ENCODE measurements at regions not wholly inside any gene's neighbourhood (a gene's known extent, or its start where the extent isn't known, plus 50 kb on each side); places are given as distances from the start of the nearest gene placed in this dataset.

DNA sequence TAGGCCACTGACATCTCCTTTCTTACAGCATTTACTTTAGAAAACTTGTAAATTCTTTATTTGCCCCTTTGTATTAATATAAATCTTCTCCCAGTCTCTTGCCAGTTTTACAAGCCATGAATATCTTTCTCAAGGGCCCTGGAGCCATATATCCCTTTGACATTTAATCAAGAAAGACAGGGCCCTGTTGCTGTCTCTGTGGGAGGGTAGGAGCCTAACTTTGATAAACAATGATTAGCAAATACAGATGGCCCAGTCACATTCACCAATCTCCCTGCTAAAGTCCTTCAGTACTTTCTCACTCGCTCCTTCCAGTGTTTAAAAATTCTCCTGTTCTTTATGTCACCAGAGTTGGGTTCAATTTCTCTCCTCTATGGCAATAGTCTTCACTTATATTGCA lies 479.8 kb upstream of the USP15 start:
- TF ChIP-seq, protein P1, sequence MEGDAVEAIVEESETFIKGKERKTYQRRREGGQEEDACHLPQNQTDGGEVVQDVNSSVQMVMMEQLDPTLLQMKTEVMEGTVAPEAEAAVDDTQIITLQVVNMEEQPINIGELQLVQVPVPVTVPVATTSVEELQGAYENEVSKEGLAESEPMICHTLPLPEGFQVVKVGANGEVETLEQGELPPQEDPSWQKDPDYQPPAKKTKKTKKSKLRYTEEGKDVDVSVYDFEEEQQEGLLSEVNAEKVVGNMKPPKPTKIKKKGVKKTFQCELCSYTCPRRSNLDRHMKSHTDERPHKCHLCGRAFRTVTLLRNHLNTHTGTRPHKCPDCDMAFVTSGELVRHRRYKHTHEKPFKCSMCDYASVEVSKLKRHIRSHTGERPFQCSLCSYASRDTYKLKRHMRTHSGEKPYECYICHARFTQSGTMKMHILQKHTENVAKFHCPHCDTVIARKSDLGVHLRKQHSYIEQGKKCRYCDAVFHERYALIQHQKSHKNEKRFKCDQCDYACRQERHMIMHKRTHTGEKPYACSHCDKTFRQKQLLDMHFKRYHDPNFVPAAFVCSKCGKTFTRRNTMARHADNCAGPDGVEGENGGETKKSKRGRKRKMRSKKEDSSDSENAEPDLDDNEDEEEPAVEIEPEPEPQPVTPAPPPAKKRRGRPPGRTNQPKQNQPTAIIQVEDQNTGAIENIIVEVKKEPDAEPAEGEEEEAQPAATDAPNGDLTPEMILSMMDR (conservative IDR thresholded peaks at IDR 0.05; ENCODE audit: control insufficient read depth, insufficient read depth, low read depth, low read length) = no peak
- H3K4me3 ChIP-seq (ENCODE audit: control insufficient read depth, low read depth, low read length) = no peak overlapping the region
- no peak for DNase-seq (ENCODE audit: low read depth)

DNA sequence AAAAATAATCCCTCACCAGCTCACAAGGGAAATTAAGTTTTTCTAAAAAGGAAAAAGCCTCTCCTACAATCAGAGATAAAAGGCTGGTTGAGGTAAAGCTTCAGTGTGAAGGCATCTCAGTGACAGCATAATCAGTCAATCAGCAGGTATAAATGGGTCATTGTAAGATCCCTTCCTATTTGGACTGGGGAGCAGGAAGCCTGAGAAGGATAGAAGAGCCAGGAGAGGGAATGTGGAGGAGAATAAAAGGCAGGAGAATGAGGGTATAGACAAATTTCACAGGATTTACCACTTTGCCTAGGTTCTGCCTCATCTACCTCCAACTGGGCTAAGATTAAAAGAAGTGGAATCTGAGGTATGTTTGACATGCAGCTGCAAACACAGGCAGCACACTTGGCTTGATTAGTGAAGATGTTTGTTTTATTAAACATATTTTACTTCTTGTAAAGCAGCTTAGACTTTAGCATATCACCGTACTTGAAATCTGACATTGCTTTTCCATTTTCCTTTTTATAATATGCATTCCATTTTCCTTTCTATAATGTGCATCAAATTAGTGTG lies 479.1 kb upstream of the USP15 start:
- no peak for DNase-seq (ENCODE audit: low read depth)
- H3K4me3 ChIP-seq (ENCODE audit: control insufficient read depth, low read depth, low read length) = no peak overlapping the region
- TF ChIP-seq, protein P1 (conservative IDR thresholded peaks at IDR 0.05; ENCODE audit: control insufficient read depth, insufficient read depth, low read depth, low read length) = no peak

DNA sequence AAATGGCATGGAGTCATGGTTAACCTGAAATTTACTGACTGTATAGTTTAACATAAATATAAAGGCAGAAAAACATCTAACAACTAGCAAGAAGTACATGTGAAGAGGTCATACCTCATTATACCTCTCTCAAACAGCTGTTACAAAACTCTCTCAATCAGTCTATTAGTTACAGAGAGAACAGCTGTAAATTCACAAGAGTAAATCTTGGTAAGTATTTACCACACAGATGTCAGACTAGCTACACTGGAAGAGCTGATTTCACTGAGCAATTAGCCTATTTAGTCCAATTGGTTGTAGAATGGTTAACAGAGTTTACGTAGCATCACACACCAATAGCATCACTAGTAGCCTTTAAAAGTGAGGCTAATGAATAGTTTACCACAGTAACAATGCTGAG lies 463.4 kb upstream of the USP15 start:
- DNase-seq (ENCODE audit: low read depth) = no peak
- TF ChIP-seq, protein P1 (conservative IDR thresholded peaks at IDR 0.05; ENCODE audit: control insufficient read depth, insufficient read depth, low read depth, low read length) = no peak

DNA sequence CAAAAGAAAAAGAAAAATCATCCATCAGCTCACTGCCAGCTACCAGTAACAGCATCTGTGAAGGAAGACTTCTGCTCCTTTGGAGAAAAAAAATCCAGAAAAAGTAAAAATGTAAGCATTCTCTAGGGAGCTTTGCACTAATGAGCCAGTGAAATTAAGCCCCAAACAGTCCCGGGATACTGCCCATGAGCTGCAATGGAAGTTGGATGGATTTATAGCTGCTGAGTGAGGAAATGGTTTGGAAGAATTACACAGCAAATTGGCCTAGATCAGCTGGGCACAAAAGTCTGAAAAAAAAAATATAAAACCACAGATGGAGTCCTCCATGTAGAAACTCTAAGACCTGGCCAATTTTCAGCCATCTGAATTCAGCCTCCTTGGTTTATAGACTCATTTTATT lies 462.9 kb upstream of the USP15 start:
- DNase-seq (ENCODE audit: low read depth) = no peak
- no peak overlapping the region for H3K4me3 ChIP-seq (ENCODE audit: control insufficient read depth, low read depth, low read length)

More for the DNA sequence above, 463.4 kb upstream of the USP15 start:
- H3K4me3 ChIP-seq (ENCODE audit: control insufficient read depth, low read depth, low read length) = no peak overlapping the region

DNA sequence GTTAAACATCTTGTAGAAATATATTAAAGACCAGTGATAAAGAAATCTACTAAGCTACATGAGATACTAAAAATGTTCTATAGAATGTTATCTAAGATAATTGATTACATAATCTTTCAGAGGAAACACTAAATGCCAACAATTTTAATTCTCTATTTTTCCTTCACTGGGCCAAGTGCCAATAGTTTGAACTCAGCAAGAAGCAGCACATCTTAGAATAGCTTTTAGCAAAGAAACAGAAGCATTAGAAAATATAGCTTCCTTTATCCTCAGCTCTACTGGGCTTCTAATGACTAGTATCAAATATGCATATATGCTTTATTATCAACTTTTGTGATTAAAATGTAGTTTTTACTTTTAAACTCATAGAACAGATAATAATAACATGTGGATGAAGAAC lies 461.4 kb upstream of the USP15 start:
- TF ChIP-seq, protein P1 (conservative IDR thresholded peaks at IDR 0.05; ENCODE audit: control insufficient read depth, insufficient read depth, low read depth, low read length) = no peak
- DNase-seq (ENCODE audit: low read depth) = no peak
- H3K4me3 ChIP-seq (ENCODE audit: control insufficient read depth, low read depth, low read length) = no peak overlapping the region

More for the DNA sequence above, 462.9 kb upstream of the USP15 start:
- TF ChIP-seq, protein P1 (conservative IDR thresholded peaks at IDR 0.05; ENCODE audit: control insufficient read depth, insufficient read depth, low read depth, low read length) = no peak

DNA sequence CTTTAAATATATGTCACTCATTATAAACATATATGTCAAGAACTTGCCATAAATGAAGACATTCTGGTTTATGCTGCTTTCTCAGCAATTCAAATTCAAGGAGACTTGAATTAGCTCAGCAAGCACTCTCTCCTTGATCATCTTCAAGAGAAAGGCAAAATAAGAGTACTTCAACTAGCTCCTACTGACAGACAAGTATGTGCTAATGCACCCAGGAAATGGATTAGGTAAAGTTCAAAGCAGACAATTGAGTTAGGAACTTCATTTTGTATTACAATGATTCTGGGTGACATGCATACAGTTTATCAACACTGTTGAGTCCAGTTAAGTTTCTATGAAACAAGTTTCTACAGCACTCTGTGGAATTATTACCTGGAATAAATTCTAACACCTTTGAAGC lies 455.9 kb upstream of the USP15 start:
- TF ChIP-seq, protein P1 (conservative IDR thresholded peaks at IDR 0.05; ENCODE audit: control insufficient read depth, insufficient read depth, low read depth, low read length) = no peak
- no peak overlapping the region for H3K4me3 ChIP-seq (ENCODE audit: control insufficient read depth, low read depth, low read length)
- no peak for DNase-seq (ENCODE audit: low read depth)

DNA sequence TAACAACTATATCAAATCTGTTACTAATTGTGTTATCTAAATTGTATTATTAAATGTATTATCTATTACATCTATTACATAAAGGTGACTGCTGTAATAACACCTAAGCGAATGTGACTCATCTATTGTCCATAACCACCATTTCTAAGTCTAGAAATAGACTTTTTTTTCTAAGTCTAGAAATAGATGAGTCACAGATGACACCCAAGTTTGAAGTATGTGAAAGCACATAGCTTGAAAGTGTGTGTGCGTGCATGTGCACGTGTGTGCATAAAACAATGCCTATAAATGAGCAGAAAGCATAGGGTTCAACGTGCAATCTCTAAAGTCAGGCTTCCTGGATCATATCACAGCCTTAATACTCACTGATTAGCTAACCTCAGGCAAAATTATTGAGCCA lies 451.3 kb upstream of the USP15 start:
- TF ChIP-seq, protein P1 (conservative IDR thresholded peaks at IDR 0.05; ENCODE audit: control insufficient read depth, insufficient read depth, low read depth, low read length) = no peak
- H3K4me3 ChIP-seq (ENCODE audit: control insufficient read depth, low read depth, low read length) = no peak overlapping the region
- peak; percentile 0 for DNase-seq (ENCODE audit: low read depth)

Measured in fibroblast of mammary gland (primary cell).